WTC11 (cell line): ENCODE measurements at regions not wholly inside any gene's neighbourhood (a gene's known extent, or its start where the extent isn't known, plus 50 kb on each side); places are given as distances from the start of the nearest gene placed in this dataset.

Experiments used
- CTCF ChIP-seq: fragments of 200-600 bp; IDR thresholded peaks from 2 replicates; pipeline ENCODE4 v1.8.0; 2022; ENCODE audit warnings: antibody characterized with exemption
- ESRRA ChIP-seq: sonication (generic); formaldehyde crosslinking; IDR thresholded peaks from 2 replicates; pipeline ENCODE4 v1.8.1; 2022; ENCODE audit warnings: mild to moderate bottlenecking, missing genetic modification reagents, borderline replicate concordance
- MAX ChIP-seq: sonication (generic); formaldehyde crosslinking; IDR thresholded peaks from 2 replicates; pipeline ENCODE4 v1.8.0; 2022; ENCODE audit warnings: mild to moderate bottlenecking, missing genetic modification reagents
- NR1H2 ChIP-seq: sonication (generic); formaldehyde crosslinking; IDR thresholded peaks from 2 replicates; pipeline ENCODE4 v1.9.0; 2021; ENCODE audit warnings: mild to moderate bottlenecking, moderate library complexity, missing genetic modification reagents
- NR2C2 ChIP-seq: sonication (generic); formaldehyde crosslinking; IDR thresholded peaks from 2 replicates; pipeline ENCODE4 v1.8.0; 2022; ENCODE audit warnings: mild to moderate bottlenecking, missing genetic modification reagents
- SP1 ChIP-seq: sonication (generic); formaldehyde crosslinking; conservative IDR thresholded peaks from 2 replicates; pipeline ENCODE4 v1.8.1; 2022; ENCODE audit warnings: missing genetic modification reagents
- TCF7 ChIP-seq: sonication (generic); formaldehyde crosslinking; IDR thresholded peaks from 2 replicates; pipeline ENCODE4 v1.8.0; 2022; ENCODE audit warnings: mild to moderate bottlenecking, low read depth, missing genetic modification reagents, moderate library complexity
- TEAD4 ChIP-seq: sonication (generic); formaldehyde crosslinking; IDR thresholded peaks from 2 replicates; pipeline ENCODE4 v1.8.0; 2022; ENCODE audit warnings: mild to moderate bottlenecking, missing genetic modification reagents
- ZNF263 ChIP-seq: sonication (generic); formaldehyde crosslinking; IDR thresholded peaks from 2 replicates; pipeline ENCODE4 v1.8.1; 2022; ENCODE audit warnings: low read depth, mild to moderate bottlenecking, moderate library complexity, missing genetic modification reagents
- TF ChIP-seq, protein P1 (sequence below): sonication (generic); formaldehyde crosslinking; IDR thresholded peaks from 2 replicates; pipeline ENCODE4 v1.8.1; 2022; ENCODE audit warnings: low read depth, missing genetic modification reagents, borderline replicate concordance

DNA sequence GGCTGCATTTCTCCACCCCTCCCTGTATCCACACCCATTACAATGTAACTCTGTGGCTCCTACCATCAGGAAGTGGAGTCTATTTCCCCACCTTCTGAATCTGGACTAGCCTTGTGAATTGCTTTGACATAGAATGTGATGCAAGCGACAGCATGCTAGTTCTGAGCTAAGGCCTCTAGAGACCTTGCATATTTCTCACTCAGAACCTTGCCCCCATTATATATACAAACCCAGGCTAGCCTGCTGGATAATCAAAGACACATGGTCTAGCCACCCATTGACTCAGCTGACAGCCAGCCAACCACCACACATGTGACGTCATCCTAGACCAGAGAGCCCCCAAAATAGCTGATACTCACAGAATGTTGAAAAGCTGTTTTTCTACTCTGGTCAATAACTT lies 77.9 kb downstream of the CCDC71L start:
- no peak for TF ChIP-seq NR1H2 (CRISPR knock-in tag)
- no peak for TF ChIP-seq ESRRA (CRISPR knock-in tag)
- no peak for TF ChIP-seq TCF7 (CRISPR knock-in tag)
- TF ChIP-seq, protein P1, sequence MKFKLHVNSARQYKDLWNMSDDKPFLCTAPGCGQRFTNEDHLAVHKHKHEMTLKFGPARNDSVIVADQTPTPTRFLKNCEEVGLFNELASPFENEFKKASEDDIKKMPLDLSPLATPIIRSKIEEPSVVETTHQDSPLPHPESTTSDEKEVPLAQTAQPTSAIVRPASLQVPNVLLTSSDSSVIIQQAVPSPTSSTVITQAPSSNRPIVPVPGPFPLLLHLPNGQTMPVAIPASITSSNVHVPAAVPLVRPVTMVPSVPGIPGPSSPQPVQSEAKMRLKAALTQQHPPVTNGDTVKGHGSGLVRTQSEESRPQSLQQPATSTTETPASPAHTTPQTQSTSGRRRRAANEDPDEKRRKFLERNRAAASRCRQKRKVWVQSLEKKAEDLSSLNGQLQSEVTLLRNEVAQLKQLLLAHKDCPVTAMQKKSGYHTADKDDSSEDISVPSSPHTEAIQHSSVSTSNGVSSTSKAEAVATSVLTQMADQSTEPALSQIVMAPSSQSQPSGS (CRISPR knock-in tag), result no peak
- no peak for TF ChIP-seq NR2C2 (CRISPR knock-in tag)
- TF ChIP-seq CTCF, result no peak
- no peak for TF ChIP-seq MAX (CRISPR knock-in tag)
- no peak for TF ChIP-seq SP1 (CRISPR knock-in tag)
- TF ChIP-seq TEAD4 (CRISPR knock-in tag), result no peak
- TF ChIP-seq ZNF263 (CRISPR knock-in tag), result no peak
